Tibial nerve (tissue), 4 donors: ENCODE measurements at regions not wholly inside any gene's neighbourhood (a gene's known extent, or its start where the extent isn't known, plus 50 kb on each side); places are given as distances from the start of the nearest gene placed in this dataset.

ENCODE experiments used
- CTCF ChIP-seq, 5 experiments: fragments of 200-600 bp in 3 of 5; fragments of 450-650 bp in 2 of 5; sonication (generic) in 3 of 5; IDR thresholded peaks; one replicate each; pipeline ENCODE4 v1.5.1; 2016 to 2019; ENCODE audit warnings: antibody characterized with exemption in 5 of 5, mild to moderate bottlenecking in 3 of 5, moderate library complexity in 2 of 5
- EP300 ChIP-seq, 2 donors: sonication (generic); formaldehyde crosslinking; IDR thresholded peaks; one replicate each; pipeline ENCODE4 v1.6.1; 2017; ENCODE audit warnings: antibody characterized with exemption in 2 of 2, mild to moderate bottlenecking in 1 of 2
- POLR2A ChIP-seq, 2 donors: fragments of 450-650 bp; IDR thresholded peaks; one replicate each; pipeline ENCODE4 v1.6.1; 2017; ENCODE audit warnings: antibody characterized with exemption in 2 of 2, mild to moderate bottlenecking in 2 of 2, moderate library complexity in 2 of 2

- TF ChIP-seq CTCF (IDR thresholded peaks at IDR 0.05) (no peak), POLR2A (IDR thresholded peaks at IDR 0.05) (no peak), EP300 (IDR thresholded peaks at IDR 0.05) (no peak)
Observed at GRCh38 chr13:22332416-22332815, 661.5 kb downstream of the FGF9 start.
